GM19372 (cell line): ENCODE measurements at regions not wholly inside any gene's neighbourhood (a gene's known extent, or its start where the extent isn't known, plus 50 kb on each side); places are given as distances from the start of the nearest gene placed in this dataset.

Experiments
- ATAC-seq: cut with Tn5 transposase; IDR thresholded peaks from one replicate; pipeline ENCODE4 v1.9.1; 2021; ENCODE audit warnings: mild to moderate bottlenecking, low read depth, moderate library complexity; ENCODE audit not compliant: unreplicated experiment

DNA sequence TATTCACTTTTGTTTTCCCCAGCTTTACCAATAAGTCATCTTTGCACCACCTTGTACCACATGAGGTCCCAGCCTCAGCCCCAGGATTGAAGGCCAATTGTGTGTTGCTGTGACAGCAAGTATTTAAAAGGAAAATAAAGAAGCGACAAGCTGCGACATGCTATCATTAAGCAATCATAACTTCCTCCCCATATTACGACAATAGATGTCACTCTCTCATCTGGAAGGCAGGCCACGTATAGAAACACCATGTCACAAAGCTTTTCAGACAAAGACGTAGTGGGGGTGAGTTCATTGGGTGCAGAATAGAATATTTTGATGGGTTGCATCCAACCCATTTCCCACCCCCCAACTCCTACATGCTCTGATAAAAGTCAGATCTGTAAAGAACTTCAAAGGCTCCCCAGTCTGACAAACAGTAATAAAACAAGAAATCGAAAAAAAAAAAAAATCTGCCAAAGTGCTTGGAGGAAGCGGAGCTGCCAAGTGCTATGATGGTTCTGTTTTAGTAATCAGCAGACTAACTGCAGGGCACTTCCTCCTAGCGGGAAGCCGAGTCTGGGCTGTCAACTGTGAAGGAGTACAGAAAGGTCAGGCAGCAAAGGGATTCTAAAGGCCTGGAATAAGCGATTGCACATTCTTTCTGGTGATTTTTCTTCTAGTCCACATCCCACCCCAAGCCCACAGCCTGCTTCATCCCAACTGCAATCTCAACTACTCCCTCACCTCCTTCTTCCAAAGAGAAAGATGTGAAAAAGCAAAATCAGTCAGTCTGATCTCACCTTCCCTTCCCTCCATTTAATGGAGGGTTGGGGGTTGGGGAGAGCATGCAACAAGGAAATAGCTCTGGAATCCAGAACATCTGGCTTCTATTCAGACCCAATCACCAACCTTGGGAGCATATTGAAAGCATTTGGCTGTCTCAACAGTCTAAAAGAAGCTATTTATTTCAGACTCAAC is 131.4 kb upstream of the UBASH3B start:
- no peak for ATAC-seq

DNA sequence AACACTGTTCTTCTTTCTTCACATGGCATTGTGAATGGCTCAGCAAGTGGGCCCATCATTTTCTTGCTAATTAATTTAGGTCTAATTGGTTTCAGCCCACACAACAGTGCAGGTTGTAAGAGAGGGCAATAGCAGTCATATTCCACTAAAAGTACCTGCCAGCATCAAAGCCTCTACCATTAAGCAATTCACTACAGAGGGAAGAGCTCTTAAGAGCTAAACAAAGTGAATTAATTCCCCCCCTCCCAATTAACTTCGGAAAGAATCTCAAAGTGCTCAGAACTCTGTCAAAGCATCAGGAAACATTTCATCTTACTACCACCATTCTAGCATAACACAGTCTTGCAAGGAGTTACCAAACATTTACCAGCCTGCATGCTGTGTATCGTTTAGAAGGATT is 133.9 kb upstream of the UBASH3B start:
- no peak for ATAC-seq

DNA sequence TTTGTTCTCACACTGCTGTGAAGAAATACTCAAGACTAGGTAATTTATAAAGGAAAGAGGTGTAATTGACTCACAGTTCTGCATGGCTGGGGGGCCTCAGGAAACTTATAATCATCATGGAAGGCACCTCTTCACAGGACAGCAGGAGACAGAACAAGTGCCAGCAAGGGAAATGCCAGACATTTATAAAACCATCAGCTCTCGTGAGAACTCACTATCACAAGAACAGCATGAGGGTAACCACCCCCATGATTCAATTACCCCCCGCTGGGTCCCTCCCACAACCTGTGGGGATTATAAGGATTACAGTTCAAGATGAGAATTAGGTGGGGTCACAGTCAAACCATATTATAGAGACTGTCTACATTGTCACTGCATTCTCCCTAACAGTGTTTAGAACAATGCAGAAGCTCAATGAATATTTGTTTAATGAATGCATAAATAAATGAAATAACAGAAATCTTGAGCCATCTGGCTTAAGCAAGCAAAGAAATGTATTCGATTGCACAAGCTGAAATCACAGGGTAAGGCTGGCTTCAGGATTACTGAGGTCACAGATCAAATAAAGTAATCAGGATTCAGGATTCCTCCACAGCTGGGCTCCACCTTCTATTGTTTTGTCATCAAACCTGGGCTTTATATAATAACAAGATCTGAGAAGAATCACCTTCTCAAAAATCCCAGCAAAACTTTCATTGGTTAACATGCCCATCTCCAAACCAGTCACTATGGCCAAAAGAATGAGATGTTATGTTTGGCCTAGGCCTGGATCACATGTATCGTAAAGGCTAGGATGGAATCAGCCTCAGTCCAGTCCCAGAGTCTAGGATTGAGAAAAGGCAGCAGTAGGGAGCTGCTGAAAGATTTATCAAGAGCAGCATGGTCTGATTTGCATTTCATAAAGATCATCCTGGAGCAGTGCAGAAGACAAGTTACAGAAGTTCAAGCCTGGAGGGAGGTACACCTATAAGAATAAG is 137.8 kb upstream of the UBASH3B start:
- no peak for ATAC-seq

DNA sequence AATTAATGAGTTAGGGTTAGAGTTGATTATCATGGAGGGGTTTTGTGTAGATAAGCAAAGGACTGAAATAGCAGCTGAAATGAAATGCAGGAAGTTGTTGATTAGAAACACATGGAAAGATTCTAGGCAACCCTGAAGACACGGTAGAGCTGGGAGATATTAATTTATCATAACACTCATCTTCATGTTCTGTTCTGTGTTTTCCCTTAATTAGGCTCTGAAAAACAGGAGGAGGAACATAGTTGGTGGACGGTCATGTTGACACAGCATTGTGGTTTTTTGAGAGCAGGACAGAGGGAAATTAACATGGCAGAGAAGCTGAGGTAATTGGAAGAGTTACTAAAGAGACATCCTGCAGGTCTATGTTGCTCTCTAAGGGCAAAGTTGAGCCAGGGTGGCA is 138.8 kb upstream of the UBASH3B start:
- no peak for ATAC-seq

DNA sequence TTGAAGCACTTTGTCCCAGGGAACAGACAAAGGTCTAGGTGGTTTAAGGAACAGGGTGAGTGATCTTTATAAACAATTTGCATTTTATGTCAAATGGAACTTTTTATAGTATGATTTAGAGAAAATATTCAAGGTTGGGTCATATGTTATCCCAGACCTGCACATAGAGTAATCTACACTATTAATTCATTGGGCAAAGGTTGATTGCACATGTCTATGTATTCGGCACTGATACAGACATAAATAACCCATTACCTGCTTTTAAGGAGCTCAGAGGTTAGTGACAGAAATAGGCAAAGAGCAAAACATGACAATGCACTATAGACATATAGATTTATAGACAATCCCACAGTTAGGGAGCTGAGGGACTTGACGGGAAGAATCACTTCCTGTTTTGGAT is 141.5 kb upstream of the UBASH3B start:
- ATAC-seq = no peak

DNA sequence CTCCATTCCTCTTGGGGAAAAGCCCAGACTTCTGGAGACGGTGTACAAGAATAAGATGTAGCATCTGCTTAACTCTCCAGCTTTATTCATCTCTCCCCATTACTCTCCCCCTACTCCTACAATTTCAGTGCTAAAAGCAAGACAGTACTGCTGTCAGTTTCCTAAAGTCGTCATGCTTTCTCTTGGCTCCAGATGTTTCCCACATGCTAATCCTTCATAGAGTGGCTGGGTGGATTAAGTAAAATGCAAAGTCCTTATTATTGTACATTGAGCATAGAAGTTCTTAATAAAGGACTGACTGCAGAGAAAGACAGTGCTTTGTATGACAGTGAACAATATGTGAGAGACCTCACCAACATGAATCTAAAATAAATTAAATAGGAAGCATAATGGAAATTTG is 142.2 kb upstream of the UBASH3B start:
- no peak for ATAC-seq

DNA sequence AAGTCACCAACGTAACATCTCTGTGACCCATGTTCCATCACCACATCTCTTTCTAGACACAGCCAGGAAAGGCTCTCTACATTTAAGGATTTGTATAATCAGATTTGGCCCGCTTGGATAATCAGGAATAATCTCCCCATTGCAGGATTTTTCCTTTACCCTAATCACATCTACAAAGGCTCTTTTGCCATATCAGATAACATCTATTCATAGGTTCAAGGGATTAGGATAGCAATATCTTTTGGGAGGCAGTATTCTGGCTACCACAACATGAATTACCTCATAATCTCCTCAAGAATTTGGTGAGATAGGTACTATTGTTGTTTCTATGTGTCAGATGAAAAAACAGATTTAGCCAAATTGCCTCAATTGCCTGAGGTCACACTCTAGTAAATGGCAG is 142.8 kb upstream of the UBASH3B start:
- no peak for ATAC-seq

DNA sequence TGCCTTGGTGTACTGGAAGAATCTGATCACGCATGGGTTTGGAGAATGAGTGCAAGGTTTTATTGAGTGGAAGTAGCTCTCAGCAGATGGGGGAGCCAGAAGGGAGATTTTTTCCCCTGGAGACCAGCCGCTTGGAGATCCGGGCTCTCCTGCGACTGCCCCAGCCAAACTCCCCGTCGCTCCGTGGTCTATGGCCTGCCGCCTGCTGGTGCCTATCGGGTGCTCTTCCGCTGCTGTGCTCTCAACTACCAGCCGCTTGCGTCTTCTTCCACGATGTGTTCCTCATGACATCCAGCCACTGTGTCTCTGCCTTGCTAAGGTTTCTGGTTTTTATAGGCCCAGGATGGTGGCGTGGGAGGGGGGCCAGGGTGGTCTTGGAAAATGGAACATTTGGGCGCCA is 145.6 kb upstream of the UBASH3B start:
- ATAC-seq = no peak

DNA sequence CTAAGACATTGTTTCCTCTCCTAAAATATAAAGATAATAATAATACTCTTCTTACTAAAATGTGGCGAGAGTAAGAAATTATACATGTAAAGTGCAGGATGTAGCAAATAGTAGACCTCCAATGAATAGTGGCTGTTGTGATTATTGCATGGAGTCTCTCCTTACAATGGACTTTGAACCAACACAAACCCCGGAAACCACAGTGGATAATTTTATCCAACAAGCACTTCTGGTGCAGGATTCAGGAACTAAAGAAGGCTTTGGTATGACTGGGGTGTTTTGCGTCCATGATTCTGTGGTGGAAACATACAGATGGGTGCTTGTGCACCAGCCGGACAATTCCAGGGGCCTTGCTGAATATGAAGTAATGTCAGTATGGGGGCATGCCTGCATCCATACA is 146.4 kb upstream of the UBASH3B start:
- ATAC-seq = no peak

DNA sequence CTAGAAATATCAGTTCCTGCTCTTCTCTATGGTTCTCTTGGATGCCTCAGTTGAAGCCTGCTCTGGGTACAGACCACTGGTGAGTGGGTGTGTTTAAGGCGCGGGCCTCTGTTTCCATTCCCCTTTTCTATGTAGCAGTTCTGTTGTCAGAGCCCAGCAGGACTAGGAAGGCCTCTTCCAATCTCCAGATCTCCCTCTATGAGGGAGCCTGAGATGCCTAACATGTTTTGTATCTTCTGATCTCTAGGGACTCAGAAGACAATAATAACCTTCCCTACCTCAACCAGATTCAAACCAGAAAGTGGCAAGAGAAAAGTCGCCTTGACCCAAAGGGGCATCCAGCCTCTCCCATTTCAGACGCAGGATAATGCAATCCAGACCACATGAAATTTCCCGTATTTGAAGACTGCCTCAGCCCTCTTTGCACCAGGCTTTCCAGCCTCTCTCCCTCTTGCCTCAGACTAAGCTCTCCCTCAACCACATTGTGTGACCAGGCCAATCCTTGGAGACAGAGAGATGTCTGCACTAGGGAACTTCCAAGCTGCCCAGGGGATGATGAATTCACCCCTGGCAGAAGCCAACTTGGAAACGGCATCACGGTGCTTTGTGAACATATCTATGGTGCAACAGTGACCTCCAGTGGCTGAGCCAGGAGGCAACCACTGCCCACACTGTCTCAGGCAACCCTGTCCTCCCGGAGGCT is 150.1 kb upstream of the UBASH3B start:
- no peak for ATAC-seq

DNA sequence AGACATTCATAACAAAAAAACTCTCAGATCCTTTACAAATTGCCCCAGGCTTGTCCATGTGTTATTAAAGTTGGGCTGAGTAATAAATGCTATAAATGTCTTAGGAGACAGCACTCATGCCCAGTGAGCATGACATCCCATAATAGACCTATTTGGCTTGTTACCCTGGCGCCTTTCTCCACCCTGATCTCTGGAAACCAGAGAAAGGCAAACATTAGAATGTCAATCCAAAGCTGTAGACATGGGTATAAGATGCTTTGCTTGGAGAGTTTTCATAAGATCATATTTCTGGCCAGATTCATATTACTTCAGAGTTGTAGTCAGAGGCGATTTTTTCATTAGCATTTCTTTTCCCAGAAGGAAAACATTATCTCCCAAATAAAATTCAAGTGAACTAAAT is 161.3 kb upstream of the UBASH3B start:
- ATAC-seq = no peak

DNA sequence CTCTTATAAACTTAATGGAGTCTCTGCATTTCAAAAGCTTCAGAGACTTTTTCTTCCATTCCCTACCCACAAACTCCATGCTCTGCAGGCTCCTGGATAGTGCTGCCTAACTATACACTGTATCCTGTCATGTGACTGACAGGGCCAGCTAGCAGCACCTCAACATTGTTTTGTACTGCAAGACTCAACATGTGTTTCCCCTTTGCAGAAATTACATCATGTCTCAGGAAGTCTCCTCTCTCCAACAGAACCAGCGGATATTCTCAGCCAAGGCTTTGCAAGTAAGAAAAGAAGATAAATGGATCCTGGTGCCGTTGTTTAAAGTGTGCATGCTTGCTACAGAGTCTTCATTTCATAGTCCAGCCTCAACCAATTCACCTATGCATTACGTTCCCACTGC is 164.0 kb upstream of the UBASH3B start:
- no peak for ATAC-seq

DNA sequence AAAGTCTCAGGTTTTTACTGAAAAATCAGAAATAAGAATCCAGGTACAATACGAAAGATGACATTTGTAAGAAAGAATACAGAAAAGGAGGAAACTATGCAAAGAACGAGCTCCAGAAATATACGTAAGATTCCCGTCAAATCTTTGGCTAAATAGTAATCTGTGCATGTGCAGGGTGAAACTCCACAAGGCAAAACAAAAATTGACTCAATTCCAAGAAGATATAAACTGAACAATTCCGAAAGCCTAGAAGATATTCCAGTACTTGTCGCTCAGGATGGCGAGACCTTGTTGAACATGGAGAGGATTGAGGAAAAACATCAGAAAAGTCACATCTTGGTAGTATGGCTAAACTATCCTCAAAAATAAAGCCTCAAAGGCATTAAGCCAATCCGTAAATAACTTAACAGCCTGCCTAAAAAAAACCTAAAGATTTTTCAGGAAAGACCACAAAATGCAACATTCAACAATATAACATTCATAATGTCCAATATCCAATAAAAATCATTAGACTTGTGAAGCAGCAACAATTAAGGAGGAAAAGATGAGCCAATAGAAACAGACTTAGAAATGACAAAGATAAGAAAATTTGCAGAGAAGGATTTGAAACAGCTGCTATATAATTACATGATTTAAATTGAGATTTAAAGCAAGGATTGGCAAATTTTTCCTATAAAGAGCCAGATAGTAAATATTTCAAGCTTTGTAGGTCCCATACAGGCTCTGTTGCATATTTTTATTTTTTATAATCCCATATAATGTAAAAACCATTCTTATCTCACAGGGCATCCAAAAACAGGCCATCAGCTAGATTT is 166.4 kb upstream of the UBASH3B start:
- no peak for ATAC-seq

DNA sequence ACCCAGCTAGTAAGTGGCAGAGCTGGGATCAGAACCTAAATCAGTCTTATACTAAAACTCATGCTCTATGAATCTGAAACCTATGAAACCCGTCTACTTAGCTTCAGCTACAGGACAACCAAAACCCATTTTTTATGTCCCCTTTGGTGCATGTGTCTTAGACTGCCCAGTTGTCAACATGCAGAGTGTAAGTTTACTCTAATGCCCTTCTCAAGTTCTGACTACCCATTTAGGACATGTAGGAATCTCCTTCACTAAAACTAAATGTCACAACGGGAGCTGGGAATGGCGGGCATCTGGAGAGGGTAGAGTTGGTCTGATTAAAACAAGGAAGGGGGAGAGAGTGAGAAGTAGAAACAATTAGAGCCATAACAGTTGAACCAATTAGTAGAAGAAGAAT is 167.9 kb upstream of the UBASH3B start:
- no peak for ATAC-seq

DNA sequence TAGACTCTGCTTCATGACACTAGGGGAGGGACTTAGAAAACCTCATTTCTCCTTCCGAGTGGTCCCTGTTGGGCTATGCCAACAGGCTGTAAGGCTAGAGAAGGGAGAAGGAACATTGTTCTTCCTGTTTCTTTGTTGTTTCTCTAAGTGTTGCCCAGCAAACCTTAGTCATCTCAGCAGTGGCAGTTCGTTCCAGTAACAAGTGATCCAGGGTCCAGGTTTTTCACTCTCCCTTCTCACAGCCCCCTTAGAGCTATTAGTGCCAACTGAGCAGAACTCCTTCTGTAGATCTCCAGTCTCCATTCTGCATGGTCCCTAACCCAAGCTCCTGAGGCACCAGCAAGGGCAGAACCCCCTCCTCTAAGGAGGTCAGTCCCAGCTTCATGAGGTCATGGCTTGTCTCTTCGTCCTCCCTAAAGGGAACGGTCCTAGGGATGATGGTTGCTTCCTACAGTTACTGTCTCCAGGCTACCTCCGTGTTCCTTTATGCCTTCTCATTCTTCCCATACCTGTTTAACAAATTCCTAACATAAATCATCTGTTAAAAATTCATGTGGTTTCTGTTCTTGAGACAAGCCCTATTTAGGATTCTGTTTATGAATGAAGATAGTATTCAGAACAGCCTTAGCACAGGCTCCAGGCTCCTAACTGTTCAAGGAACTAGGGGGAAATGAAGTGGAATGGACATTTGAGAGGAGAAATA is 168.6 kb upstream of the UBASH3B start:
- ATAC-seq = no peak

DNA sequence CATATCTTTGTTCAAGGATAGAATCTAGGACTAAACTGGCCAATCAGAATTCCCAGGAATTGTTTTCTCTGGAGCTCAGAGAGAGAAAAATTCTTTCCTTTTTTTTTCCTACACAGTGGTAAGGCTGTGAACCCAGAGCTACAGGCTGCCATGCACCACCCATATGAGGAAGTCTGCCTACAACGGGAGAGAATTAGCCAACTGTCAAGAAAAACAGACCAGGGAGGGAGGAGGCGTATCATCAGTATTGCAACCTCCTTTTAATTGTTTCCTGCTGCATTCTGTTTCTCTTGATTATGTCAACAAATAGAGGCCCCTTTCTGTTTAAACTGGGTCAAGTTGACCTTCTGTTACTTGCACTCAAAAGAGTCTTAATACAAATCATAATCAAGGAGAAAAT is 176.5 kb upstream of the UBASH3B start:
- no peak for ATAC-seq

DNA sequence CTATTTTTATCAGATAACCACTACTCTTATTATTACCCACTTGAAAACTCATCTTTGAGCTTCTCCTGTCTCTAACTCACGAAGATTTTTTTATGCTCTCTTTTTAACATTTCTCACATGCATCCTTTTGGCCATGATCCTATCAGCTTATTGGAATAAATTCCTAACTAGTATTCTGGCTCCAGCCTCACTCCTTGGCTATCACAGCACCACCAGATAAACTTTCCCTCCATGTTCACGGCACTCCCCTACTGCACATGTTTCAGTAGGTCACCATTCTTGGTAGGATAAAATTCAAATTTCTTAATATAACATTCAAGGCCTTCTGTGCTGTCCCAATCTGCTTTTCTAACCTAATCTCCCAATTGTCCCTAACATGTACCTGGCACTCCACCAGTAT is 186.6 kb upstream of the UBASH3B start:
- no peak for ATAC-seq

DNA sequence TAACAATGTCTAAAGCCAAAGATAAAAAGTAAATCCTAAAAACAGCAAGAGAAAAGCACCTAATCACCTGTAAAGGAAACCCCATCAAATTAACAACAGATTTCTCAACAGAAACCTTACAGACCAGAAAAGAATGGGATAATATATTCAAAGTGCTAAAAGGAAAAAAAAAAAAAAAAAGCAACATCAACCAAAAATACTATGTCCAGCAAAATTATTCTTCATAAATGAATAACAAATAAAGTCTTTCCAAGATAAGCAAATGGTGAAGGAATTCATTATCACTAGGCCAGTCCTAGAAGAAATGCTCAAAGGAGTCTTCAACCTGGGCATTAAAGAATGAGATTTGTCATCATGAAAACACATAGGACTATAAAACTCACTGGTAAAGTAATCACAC is 192.0 kb upstream of the UBASH3B start:
- ATAC-seq = no peak

DNA sequence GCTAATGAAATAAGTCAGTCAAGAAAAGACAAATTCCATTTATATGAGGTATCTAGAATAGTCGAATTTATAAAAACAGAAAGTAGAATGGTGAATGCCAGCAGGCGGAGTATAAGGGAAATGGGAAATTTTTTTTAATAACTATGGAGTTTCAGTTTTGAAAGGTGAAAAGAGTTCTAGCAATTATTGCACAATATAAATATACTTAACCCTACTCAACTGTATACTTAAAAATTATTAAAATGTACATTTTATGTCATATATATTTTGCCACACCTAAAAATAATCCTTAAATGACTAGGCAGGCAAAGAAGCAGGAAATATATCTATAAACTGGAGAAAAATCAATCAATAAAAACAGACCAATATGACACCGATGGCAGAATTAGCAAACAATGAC is 196.5 kb upstream of the UBASH3B start:
- no peak for ATAC-seq
